Upper lobe of right lung (tissue), 1 donor: ENCODE measurements at regions not wholly inside any gene's neighbourhood (a gene's known extent, or its start where the extent isn't known, plus 50 kb on each side); places are given as distances from the start of the nearest gene placed in this dataset.

Experiments
- ATAC-seq: fragments of 200-7000 bp; cut with Tn5 transposase; one replicate; pipeline ENCODE4 v1.9.1; 2020; ENCODE audit warnings: mild to moderate bottlenecking, moderate library complexity
- DNase-seq: peaks from one replicate; pipeline ENCODE4 v3.0.0-alpha.2; 2020
- H3K27ac ChIP-seq: fragments of 200-600 bp; one replicate; pipeline ENCODE4 v1.8.0; 2022
- H3K27me3 ChIP-seq: fragments of 200-600 bp; one replicate; pipeline ENCODE4 v1.8.0; 2022; ENCODE audit warnings: mild to moderate bottlenecking
- H3K36me3 ChIP-seq: fragments of 200-600 bp; one replicate; pipeline ENCODE4 v1.8.0; 2022
- H3K4me1 ChIP-seq: fragments of 200-600 bp; one replicate; pipeline ENCODE4 v1.8.0; 2022
- H3K4me3 ChIP-seq: fragments of 200-600 bp; one replicate; pipeline ENCODE4 v1.8.0; 2022; ENCODE audit warnings: mild to moderate bottlenecking
- H3K9me3 ChIP-seq: fragments of 200-600 bp; one replicate; pipeline ENCODE4 v1.8.0; 2022
- intact Hi-C: fragments of 100-400 bp; cut with DNase I; formaldehyde crosslinking; loops from one replicate; pipeline ENCODE4 v1.11.0; 2022
- TF ChIP-seq, protein P1 (sequence below): fragments of 200-600 bp; IDR thresholded peaks from one replicate; pipeline ENCODE4 v1.8.0; 2022; ENCODE audit warnings: antibody characterized with exemption
- donor health status: DM: no; HTN: yes; CAD: no; lungs with severe emphysema.

DNA sequence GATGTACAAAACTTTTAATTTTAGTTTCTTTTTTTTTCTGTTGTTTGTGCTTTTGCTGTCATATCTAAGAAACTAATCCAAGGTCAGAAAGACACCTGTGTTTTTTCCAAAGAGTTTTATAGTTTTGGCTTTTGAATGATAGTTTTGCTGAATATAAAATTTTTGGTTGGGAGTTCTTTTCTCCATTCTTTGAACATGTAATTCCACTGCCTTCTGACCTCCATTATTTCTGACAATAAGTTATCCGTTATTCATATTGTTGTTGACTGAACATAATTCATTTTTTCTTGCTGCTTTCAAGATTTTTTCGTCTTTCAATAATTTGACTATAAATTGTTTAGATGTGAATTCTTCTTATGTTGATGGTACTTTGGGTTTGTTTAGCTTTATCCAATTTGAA, 82.2 kb upstream of the SLC24A2 start:
- Histone ChIP-seq H3K9me3 (no peaks in the 10 kb centered on the region), H3K4me1 (no peaks in the 10 kb centered on the region), H3K27ac (no peak overlapping the region), H3K4me3 (no peak overlapping the region), H3K36me3 (no peaks in the 10 kb centered on the region), H3K27me3 (no peaks in the 10 kb centered on the region)
- DNase-seq: no peak
- ATAC-seq: no peak
- TF ChIP-seq, protein P1, sequence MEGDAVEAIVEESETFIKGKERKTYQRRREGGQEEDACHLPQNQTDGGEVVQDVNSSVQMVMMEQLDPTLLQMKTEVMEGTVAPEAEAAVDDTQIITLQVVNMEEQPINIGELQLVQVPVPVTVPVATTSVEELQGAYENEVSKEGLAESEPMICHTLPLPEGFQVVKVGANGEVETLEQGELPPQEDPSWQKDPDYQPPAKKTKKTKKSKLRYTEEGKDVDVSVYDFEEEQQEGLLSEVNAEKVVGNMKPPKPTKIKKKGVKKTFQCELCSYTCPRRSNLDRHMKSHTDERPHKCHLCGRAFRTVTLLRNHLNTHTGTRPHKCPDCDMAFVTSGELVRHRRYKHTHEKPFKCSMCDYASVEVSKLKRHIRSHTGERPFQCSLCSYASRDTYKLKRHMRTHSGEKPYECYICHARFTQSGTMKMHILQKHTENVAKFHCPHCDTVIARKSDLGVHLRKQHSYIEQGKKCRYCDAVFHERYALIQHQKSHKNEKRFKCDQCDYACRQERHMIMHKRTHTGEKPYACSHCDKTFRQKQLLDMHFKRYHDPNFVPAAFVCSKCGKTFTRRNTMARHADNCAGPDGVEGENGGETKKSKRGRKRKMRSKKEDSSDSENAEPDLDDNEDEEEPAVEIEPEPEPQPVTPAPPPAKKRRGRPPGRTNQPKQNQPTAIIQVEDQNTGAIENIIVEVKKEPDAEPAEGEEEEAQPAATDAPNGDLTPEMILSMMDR: no peak
- intact Hi-C loops: no loop called here

DNA sequence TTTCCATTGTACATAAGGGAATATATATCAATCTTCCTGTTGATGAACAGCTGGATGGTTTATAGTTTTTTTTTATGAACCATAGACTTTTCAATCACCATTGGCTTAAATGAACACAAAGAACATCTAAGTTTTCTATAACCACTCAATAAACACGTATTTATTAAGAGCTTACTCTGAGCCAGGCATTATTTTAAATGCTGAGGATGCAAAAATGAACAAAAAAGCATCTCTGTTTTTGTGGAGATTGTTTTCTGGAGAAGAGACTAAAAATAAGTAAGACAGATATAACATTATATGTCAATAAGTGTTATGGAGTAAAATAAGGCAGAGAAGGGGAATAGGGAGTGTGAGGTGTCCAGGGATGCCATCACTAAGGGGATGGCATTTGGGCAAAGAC, 52.1 kb upstream of the SLC24A2 start:
- Histone ChIP-seq H3K27ac (no peak overlapping the region), H3K9me3 (no peaks in the 10 kb centered on the region), H3K4me1 (no peaks in the 10 kb centered on the region), H3K27me3 (no peaks in the 10 kb centered on the region), H3K36me3 (no peaks in the 10 kb centered on the region), H3K4me3 (no peak overlapping the region)
- no peak for DNase-seq
- TF ChIP-seq, protein P1: no peak
- intact Hi-C loops: no loop called here
- ATAC-seq: no peak
